B cell (primary cell): ENCODE measurements at regions not wholly inside any gene's neighbourhood (a gene's known extent, or its start where the extent isn't known, plus 50 kb on each side); places are given as distances from the start of the nearest gene placed in this dataset.

ENCODE experiments used
- ATAC-seq: fragments of 200-7000 bp; cut with Tn5 transposase; one replicate; pipeline ENCODE4 v1.10.0; 2021; ENCODE audit warnings: low read depth, mild to moderate bottlenecking, moderate number of reproducible peaks, moderate library complexity
- CTCF ChIA-PET: fragments of 350-600 bp; sonication (Branson Sonifier 250); formaldehyde crosslinking; loops from one replicate; lab custom pipeline; 2021; ENCODE audit warnings: antibody characterized with exemption, inconsistent platforms; lab: Charles Lee
- POLR2A ChIA-PET: fragments of 350-600 bp; sonication (Branson Sonifier 250); formaldehyde crosslinking; loops from one replicate; lab custom pipeline; 2021; ENCODE audit warnings: antibody characterized with exemption; lab: Charles Lee
- DNase-seq: peaks from one replicate; pipeline ENCODE4 v3.0.0; 2013
- H2AFZ ChIP-seq: 2 replicates; pipeline ENCODE4 v1.6.1; 2012; ENCODE audit warnings: mild to moderate bottlenecking, low read depth, low read length; ENCODE audit not compliant: insufficient read depth, poor library complexity, severe bottlenecking
- H3K27ac ChIP-seq, 2 donors: 1 replicate in 1 of 2; 2 replicates in 1 of 2; pipeline ENCODE4 v1.5.1; 2012 to 2013; ENCODE audit warnings: low read length in 2 of 2, mild to moderate bottlenecking in 2 of 2, moderate library complexity in 1 of 2
- H3K27me3 ChIP-seq, 4 experiments: fragments of 200-600 bp in 1 of 4; sonication (generic) in 1 of 4; replicated peaks in 1 of 4; 1 replicate in 2 of 4; 2 replicates in 2 of 4; pipeline versions ENCODE4 v1.6.1 to v1.7.0; 2013 to 2016; ENCODE audit warnings: low read length in 3 of 4, mild to moderate bottlenecking in 2 of 4, mixed read lengths in 1 of 4, moderate library complexity in 1 of 4; ENCODE audit not compliant: insufficient read depth in 4 of 4, control insufficient read depth in 3 of 4; ENCODE audit errors: control extremely low read depth in 1 of 4
- H3K36me3 ChIP-seq, 2 experiments: replicated peaks in 1 of 2; 1 replicate in 1 of 2; 2 replicates in 1 of 2; pipeline versions ENCODE4 v1.6.1 to v1.7.1; 2013; ENCODE audit warnings: low read length in 1 of 2; ENCODE audit not compliant: insufficient read depth in 2 of 2, control insufficient read depth in 1 of 2; ENCODE audit errors: control extremely low read depth in 1 of 2, extremely low read depth in 1 of 2
- H3K4me1 ChIP-seq, 2 donors: fragments of 200-600 bp in 1 of 2; sonication (generic) in 1 of 2; 1 replicate in 1 of 2; 2 replicates in 1 of 2; pipeline versions ENCODE4 v1.5.1 to v1.6.1; 2013 to 2017; ENCODE audit warnings: low read length in 2 of 2; ENCODE audit not compliant: control insufficient read depth in 2 of 2, insufficient read depth in 2 of 2
- H3K4me2 ChIP-seq: replicated peaks from 2 replicates; pipeline ENCODE3; 2012; ENCODE audit warnings: mild to moderate bottlenecking, low read depth, low read length; ENCODE audit not compliant: poor library complexity, severe bottlenecking
- H3K4me3 ChIP-seq, 5 experiments: fragments of 200-600 bp in 1 of 5; sonication (generic) in 1 of 5; 1 replicate in 3 of 5; 2 replicates in 2 of 5; pipeline versions ENCODE4 v1.5.1 to v1.7.0; 2011 to 2016; ENCODE audit warnings: low read length in 4 of 5, mild to moderate bottlenecking in 4 of 5, low read depth in 2 of 5, control low read depth in 1 of 5, moderate library complexity in 1 of 5; ENCODE audit not compliant: insufficient read depth in 1 of 5; ENCODE audit errors: control extremely low read depth in 1 of 5, extremely low read depth in 1 of 5
- H3K79me2 ChIP-seq: fragments of 200-600 bp; sonication (generic); one replicate; pipeline ENCODE4 v1.6.0; 2016; ENCODE audit warnings: low read length; ENCODE audit not compliant: control insufficient read depth, insufficient read depth
- H3K9ac ChIP-seq: fragments of 200-600 bp; sonication (generic); 2 replicates; pipeline ENCODE4 v1.6.1; 2017; ENCODE audit warnings: mild to moderate bottlenecking, low read length, moderate library complexity
- H3K9me3 ChIP-seq, 3 donors: one replicate each; pipeline versions ENCODE4 v1.6.1 to v1.7.1; 2013; ENCODE audit warnings: low read length in 2 of 3; ENCODE audit not compliant: control insufficient read depth in 2 of 3, insufficient read depth in 1 of 3; ENCODE audit errors: control extremely low read depth in 1 of 3
- H4K20me1 ChIP-seq: 2 replicates; pipeline ENCODE4 v1.6.0; 2012; ENCODE audit warnings: mild to moderate bottlenecking, low read length; ENCODE audit not compliant: insufficient read depth, control insufficient read depth, poor library complexity, severe bottlenecking
- H3K27ac Mint-ChIP-seq: one replicate; pipeline ENCODE4 v1.8.0; 2021; ENCODE audit warnings: mixed read lengths
- H3K27me3 Mint-ChIP-seq: one replicate; pipeline ENCODE4 v1.8.0; 2021; ENCODE audit warnings: mixed read lengths
- H3K4me1 Mint-ChIP-seq: one replicate; pipeline ENCODE4 v1.8.0; 2021; ENCODE audit warnings: mixed read lengths
- H3K4me3 Mint-ChIP-seq: one replicate; pipeline ENCODE4 v1.8.0; 2021; ENCODE audit warnings: mixed read lengths
- H3K9me3 Mint-ChIP-seq: one replicate; pipeline ENCODE4 v1.8.0; 2022; ENCODE audit warnings: mixed read lengths; ENCODE audit not compliant: insufficient read depth
- CTCF ChIP-seq: fragments of 200-600 bp; IDR thresholded peaks from one replicate; pipeline ENCODE4 v1.8.0; 2022; ENCODE audit warnings: antibody characterized with exemption, mild to moderate bottlenecking
- EZH2 ChIP-seq: IDR thresholded peaks from 2 replicates; pipeline ENCODE4 v1.6.1; 2012; ENCODE audit warnings: borderline replicate concordance, low read depth, mild to moderate bottlenecking, moderate library complexity, low read length; ENCODE audit not compliant: insufficient read depth, poor library complexity, severe bottlenecking
- WGBS: methylation state at CpG from one replicate; pipeline ENCODE4 v1.1.5; 2013; ENCODE audit warnings: missing lambda C conversion rate; ENCODE audit not compliant: insufficient coverage; 5-methylcytosine and 5-hydroxymethylcytosine counted together
- intact Hi-C: fragments of 100-400 bp; cut with micrococcal nuclease; formaldehyde crosslinking; loops from one replicate; pipeline ENCODE4 v1.10.0; 2022

GRCh38 chr1:82452096-82452495 is 651.4 kb downstream of the ADGRL2 start:
- no peak overlapping the region for H3K9ac ChIP-seq
- no peak overlapping the region for H2AFZ ChIP-seq
- ChIA-PET POLR2A (no interaction called here), CTCF (no interaction called here)
- Mint-ChIP-seq H3K27ac (no peak overlapping the region), H3K4me3 (no peak overlapping the region), H3K27me3 (no peaks in the 10 kb centered on the region), H3K4me1 (no peaks in the 10 kb centered on the region), H3K9me3 (peaks cover 5% of the 10 kb centered on the region)
- H4K20me1 ChIP-seq: no peaks in the 10 kb centered on the region
- no peak overlapping the region for H3K4me2 ChIP-seq
- ATAC-seq (no peak), DNase-seq (no peak)
- no peaks in the 10 kb centered on the region for H3K27me3 ChIP-seq
- H3K4me1 ChIP-seq: no peaks in the 10 kb centered on the region
- no peak for TF ChIP-seq CTCF
- no peak overlapping the region for H3K27ac ChIP-seq
- peaks cover 1 to 5% (median 4%) of the 10 kb centered on the region in 3 donors for H3K9me3 ChIP-seq
- intact Hi-C loops: no loop called here
- H3K36me3 ChIP-seq: no peaks in the 10 kb centered on the region
- no peak overlapping the region for H3K4me3 ChIP-seq
- H3K79me2 ChIP-seq: no peaks in the 10 kb centered on the region

- Histone ChIP-seq H3K27me3 (no peaks in the 10 kb centered on the region), H3K4me3 (no peak overlapping the region), H3K36me3 (no peaks in the 10 kb centered on the region), H3K27ac (no peak overlapping the region), H3K4me1 (no peaks in the 10 kb centered on the region), H3K79me2 (no peaks in the 10 kb centered on the region), H3K9ac (no peak overlapping the region), H2AFZ (no peak overlapping the region), H3K4me2 (no peak overlapping the region), H4K20me1 (no peaks in the 10 kb centered on the region), H3K9me3 (peaks cover 1 to 5% (median 4%) of the 10 kb centered on the region in 3 donors)
- H3K27me3 Mint-ChIP-seq: no peaks in the 10 kb centered on the region
- DNase-seq (no peak), ATAC-seq (no peak)
- intact Hi-C loops: no loop called here
- TF ChIP-seq EZH2: no peak
- TF ChIP-seq CTCF: no peak
- ChIA-PET CTCF (no interaction called here), POLR2A (no interaction called here)
- H3K4me1 Mint-ChIP-seq: no peaks in the 10 kb centered on the region
- peaks cover 5% of the 10 kb centered on the region for H3K9me3 Mint-ChIP-seq
- WGBS: 100% methylated on average over 2 of the region's 2 CpGs
- no peak overlapping the region for H3K4me3 Mint-ChIP-seq
- no peak overlapping the region for H3K27ac Mint-ChIP-seq
These were observed 650.5 kb downstream of the ADGRL2 start for GRCh38 chr1:82451191-82451590.
